C4-2B (cell line): ENCODE measurements at regions not wholly inside any gene's neighbourhood (a gene's known extent, or its start where the extent isn't known, plus 50 kb on each side); places are given as distances from the start of the nearest gene placed in this dataset.
"Not testable (repeated sequence)": the region's sequence is repeated elsewhere in the genome, so short reads cannot be mapped to it uniquely, and the experiment has no call there.

Source experiments
- H3K27ac ChIP-seq: fragments of 450-650 bp; 2 replicates; pipeline ENCODE4 v1.5.1; 2017
- ZFX ChIP-seq: fragments of 450-650 bp; IDR thresholded peaks from 2 replicates; pipeline ENCODE4 v1.6.1; 2017
- TF ChIP-seq, protein P1 (sequence below): fragments of 450-650 bp; conservative IDR thresholded peaks from 2 replicates; pipeline ENCODE4 v1.5.1; 2017; ENCODE audit warnings: mild to moderate bottlenecking

DNA sequence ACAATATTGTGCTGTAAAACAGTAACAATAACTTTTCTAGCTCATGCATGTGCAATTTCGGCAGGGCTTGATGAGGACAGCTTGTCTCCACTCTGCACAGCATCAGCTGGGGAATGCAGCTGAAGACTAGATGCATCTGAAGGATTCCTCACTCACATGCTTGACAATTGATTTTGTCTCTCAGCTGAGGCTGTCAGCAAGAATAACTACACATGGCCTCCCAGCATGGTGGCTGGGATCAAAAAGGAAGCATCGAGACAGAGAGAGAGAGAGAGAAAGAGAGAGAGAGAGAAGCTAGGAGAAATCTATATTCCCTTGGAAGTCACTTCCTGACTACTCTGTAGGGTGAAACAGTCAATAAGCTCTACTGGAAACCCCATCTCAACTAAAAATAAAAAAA, 487.1 kb downstream of the PLOD2 start:
- H3K27ac ChIP-seq, result no peak overlapping the region
- TF ChIP-seq ZFX, result no peak
- TF ChIP-seq, protein P1, sequence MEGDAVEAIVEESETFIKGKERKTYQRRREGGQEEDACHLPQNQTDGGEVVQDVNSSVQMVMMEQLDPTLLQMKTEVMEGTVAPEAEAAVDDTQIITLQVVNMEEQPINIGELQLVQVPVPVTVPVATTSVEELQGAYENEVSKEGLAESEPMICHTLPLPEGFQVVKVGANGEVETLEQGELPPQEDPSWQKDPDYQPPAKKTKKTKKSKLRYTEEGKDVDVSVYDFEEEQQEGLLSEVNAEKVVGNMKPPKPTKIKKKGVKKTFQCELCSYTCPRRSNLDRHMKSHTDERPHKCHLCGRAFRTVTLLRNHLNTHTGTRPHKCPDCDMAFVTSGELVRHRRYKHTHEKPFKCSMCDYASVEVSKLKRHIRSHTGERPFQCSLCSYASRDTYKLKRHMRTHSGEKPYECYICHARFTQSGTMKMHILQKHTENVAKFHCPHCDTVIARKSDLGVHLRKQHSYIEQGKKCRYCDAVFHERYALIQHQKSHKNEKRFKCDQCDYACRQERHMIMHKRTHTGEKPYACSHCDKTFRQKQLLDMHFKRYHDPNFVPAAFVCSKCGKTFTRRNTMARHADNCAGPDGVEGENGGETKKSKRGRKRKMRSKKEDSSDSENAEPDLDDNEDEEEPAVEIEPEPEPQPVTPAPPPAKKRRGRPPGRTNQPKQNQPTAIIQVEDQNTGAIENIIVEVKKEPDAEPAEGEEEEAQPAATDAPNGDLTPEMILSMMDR, result no peak

DNA sequence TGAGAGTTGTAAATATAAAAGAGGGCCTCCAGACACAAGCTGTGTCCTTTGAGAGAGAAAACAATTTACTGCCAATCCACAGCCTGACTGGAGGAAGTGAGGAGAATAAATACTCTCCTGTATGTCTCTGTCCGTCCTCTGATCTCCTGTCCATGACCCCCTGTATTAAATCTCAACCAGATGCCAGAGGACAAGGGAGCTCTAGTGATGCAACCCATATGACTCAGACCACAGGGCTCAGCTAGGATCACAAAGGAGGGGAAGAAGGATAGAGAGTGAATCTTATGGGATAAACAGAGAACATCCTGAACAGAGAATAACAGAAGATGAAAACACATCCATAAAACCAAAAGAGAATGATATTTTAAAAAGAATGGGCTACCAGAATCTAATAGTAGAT, 482.6 kb downstream of the PLOD2 start:
- TF ChIP-seq, protein P1, result no peak
- no peak for TF ChIP-seq ZFX
- no peak overlapping the region for H3K27ac ChIP-seq

DNA sequence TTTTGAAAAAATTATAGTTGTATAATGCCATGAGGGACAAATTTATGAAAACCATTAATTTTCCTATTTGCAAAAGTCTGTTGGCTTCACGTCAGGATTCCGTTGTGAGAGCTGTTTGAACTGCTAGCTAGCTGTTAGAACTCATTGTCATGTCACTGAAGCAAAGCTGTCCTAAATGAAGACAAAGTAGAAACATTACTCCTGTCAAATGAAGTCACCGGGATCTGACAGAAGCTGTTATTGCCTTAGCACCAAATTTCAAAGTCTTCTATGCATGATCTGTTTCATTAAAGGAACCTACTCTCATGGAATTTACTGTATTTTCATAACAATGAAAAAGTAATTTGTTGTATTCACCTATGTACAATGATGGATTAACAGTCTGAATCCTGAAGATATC, 479.8 kb downstream of the PLOD2 start:
- TF ChIP-seq ZFX, result no peak
- TF ChIP-seq, protein P1, result no peak
- H3K27ac ChIP-seq, result no peak overlapping the region

DNA sequence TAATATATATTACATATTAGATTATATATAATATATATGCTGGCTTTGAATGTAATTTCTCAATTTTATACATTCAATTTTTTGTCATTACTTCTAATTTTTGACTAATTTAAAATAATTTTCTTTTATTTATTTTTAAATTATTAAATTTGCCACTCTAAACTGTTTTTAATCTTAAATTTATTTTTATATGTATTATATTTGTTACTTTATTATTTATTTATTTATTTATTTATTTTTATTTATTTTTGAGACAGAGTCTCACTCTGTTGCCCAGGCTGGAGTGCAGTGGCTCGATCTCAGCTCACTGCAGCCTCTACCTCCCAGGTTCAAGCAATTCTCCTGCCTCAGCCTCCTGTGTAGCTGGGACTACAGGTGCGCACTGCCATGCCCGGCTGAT, 473.0 kb downstream of the PLOD2 start:
- H3K27ac ChIP-seq, result not testable (repeated sequence)

DNA sequence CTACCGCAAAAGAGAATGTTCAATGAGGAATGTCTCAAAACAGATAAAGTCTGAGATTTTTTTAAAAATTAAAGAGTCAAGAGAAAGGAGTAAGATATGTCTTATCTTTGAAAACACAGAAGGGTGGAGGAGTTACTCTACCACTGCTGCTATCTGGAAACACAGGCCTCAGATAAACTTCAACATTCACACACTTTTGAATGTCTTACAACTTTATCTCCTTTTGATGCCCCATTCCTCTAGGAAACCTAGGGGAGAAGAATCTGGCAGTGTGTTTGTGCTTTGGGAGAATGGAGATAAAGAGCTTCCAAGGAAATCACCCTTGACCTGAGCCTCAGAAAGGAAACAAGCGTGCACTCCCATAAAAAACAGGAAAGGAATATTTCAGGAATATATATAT, 468.2 kb downstream of the PLOD2 start:
- no peak for TF ChIP-seq ZFX
- TF ChIP-seq, protein P1, result no peak
- no peak overlapping the region for H3K27ac ChIP-seq

DNA sequence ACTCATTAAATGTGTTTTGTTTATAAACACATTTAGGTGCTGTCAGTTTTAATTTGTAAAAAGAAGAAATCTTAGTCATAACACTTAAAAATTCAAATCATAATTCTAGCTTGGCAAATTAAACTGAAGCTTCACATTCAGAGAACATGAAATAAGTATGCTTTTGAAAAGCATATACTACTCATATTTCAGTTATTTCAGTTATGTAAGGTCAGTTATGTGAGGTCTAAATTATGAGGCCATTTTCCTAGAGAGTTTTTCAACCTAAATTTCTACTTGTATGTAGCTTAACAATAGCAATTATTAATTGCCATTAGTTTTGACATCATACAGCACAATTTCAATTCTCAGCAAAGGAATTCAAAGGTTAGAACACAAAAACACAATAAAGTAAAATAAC, 465.0 kb downstream of the PLOD2 start:
- TF ChIP-seq ZFX, result no peak
- TF ChIP-seq, protein P1, result no peak

DNA sequence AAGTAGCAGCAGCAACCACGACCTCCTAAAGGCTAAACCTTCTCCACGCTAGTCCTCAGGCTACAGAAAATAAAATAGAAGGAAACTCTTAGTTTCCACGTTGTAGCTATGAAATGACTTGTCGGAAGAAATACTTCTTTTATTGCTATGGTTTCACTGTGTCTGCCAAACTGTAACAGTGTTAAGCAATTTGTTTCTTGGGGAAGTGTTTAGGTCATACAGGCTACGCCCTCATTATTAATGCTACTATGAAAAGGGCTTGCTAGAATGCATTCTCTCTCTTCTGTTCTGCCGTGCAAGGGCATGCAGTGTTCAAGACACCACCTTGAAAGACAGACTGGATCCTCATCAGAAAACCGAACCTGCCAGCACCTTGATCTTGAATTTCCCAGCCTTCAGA, 462.7 kb downstream of the PLOD2 start:
- H3K27ac ChIP-seq, result no peak overlapping the region
- TF ChIP-seq, protein P1, result no peak
- TF ChIP-seq ZFX, result no peak

More for the DNA sequence above, 465.0 kb downstream of the PLOD2 start:
- no peak overlapping the region for H3K27ac ChIP-seq

DNA sequence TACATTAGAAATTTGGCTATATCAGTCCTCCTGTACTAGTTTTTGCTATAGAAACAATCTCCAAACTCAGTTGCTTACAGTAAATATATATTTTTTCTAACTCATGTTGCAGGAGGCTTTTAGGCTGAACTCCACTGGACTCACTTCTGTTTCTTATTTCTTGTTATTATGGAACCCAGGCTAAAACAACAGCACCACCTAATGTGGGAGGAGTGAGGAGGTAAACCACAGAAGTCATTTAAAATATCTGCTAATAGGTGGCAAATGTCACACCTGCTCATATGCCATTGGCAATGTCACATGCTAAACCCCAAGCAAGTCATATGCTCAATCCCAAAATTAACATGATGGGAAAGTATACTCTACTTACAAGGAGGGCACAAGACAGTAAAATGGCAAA, 462.2 kb downstream of the PLOD2 start:
- no peak for TF ChIP-seq ZFX
- TF ChIP-seq, protein P1, result no peak
- no peak overlapping the region for H3K27ac ChIP-seq
